ENCODE measurements at regions not wholly inside any gene's neighbourhood (a gene's known extent, or its start where the extent isn't known, plus 50 kb on each side); places are given as distances from the start of the nearest gene placed in this dataset.

GRCh38 chr3:1513662-1514061, 420.8 kb downstream of the CNTN6 start:
- no peak for TF ChIP-seq TCF4 (CRISPR knock-in tag; IDR thresholded peaks at IDR 0.05; ENCODE audit: borderline replicate concordance)
- TF ChIP-seq RARB (CRISPR knock-in tag; IDR thresholded peaks at IDR 0.05), result no peak
- TF ChIP-seq ISL1 (CRISPR knock-in tag; IDR thresholded peaks at IDR 0.05), result no peak
- TF ChIP-seq PPARA (CRISPR knock-in tag; IDR thresholded peaks at IDR 0.05; ENCODE audit: borderline replicate concordance), result no peak
- TF ChIP-seq, protein P1, sequence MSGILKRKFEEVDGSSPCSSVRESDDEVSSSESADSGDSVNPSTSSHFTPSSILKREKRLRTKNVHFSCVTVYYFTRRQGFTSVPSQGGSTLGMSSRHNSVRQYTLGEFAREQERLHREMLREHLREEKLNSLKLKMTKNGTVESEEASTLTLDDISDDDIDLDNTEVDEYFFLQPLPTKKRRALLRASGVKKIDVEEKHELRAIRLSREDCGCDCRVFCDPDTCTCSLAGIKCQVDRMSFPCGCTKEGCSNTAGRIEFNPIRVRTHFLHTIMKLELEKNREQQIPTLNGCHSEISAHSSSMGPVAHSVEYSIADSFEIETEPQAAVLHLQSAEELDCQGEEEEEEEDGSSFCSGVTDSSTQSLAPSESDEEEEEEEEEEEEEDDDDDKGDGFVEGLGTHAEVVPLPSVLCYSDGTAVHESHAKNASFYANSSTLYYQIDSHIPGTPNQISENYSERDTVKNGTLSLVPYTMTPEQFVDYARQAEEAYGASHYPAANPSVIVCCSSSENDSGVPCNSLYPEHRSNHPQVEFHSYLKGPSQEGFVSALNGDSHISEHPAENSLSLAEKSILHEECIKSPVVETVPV (CRISPR knock-in tag; IDR thresholded peaks at IDR 0.05), result no peak
- no peak for TF ChIP-seq OSR1 (CRISPR knock-in tag; IDR thresholded peaks at IDR 0.05)
- no peak for TF ChIP-seq ZNF8 (CRISPR knock-in tag; IDR thresholded peaks at IDR 0.05)
- no peak for TF ChIP-seq CSDC2 (CRISPR knock-in tag; IDR thresholded peaks at IDR 0.05)
- no peak for TF ChIP-seq ESRRG (CRISPR knock-in tag; IDR thresholded peaks at IDR 0.05)
- no peak for TF ChIP-seq ZNF565 (CRISPR knock-in tag; conservative IDR thresholded peaks at IDR 0.05; ENCODE audit: low read depth)
- TF ChIP-seq ZNF70 (CRISPR knock-in tag; IDR thresholded peaks at IDR 0.05), result no peak
- no peak for TF ChIP-seq TSHZ2 (CRISPR knock-in tag; IDR thresholded peaks at IDR 0.05)

GRCh38 chr3:1515882-1516281, 423.1 kb downstream of the CNTN6 start:
- TF ChIP-seq RARB (CRISPR knock-in tag; IDR thresholded peaks at IDR 0.05) (no peak), ZFP3 (CRISPR knock-in tag; IDR thresholded peaks at IDR 0.05) (0 out of 2 replicates have a peak, but pooled peaks have one; percentile 27), OSR1 (CRISPR knock-in tag; IDR thresholded peaks at IDR 0.05) (no peak), ARNTL (CRISPR knock-in tag; IDR thresholded peaks at IDR 0.05; ENCODE audit: borderline replicate concordance, low read depth) (no peak), POU6F1 (CRISPR knock-in tag; IDR thresholded peaks at IDR 0.05; ENCODE audit: borderline replicate concordance, low read depth) (no peak), ZC3H10 (CRISPR knock-in tag; IDR thresholded peaks at IDR 0.05) (no peak), GLIS3 (CRISPR knock-in tag; IDR thresholded peaks at IDR 0.05) (0 out of 2 replicates have a peak, but pooled peaks have one; percentile 40), PATZ1 (CRISPR knock-in tag; IDR thresholded peaks at IDR 0.05; ENCODE audit: borderline replicate concordance) (no peak), SNAI2 (CRISPR knock-in tag; IDR thresholded peaks at IDR 0.05) (no peak), TCF4 (CRISPR knock-in tag; IDR thresholded peaks at IDR 0.05; ENCODE audit: borderline replicate concordance) (peak; percentile 40; the same call in 1 of the 2 replicates), ZNF70 (CRISPR knock-in tag; IDR thresholded peaks at IDR 0.05) (no peak), CSDC2 (CRISPR knock-in tag; IDR thresholded peaks at IDR 0.05) (no peak), TSHZ2 (CRISPR knock-in tag; IDR thresholded peaks at IDR 0.05) (peak; percentile 99), ZFP30 (CRISPR knock-in tag; IDR thresholded peaks at IDR 0.05) (no peak), TOX (CRISPR knock-in tag; IDR thresholded peaks at IDR 0.05; ENCODE audit: borderline replicate concordance) (no peak), ISL1 (CRISPR knock-in tag; IDR thresholded peaks at IDR 0.05) (peak; percentile 86), PPARA (CRISPR knock-in tag; IDR thresholded peaks at IDR 0.05; ENCODE audit: borderline replicate concordance) (no peak), ESRRG (CRISPR knock-in tag; IDR thresholded peaks at IDR 0.05) (no peak), CREB5 (CRISPR knock-in tag; IDR thresholded peaks at IDR 0.05; ENCODE audit: low read depth) (no peak), ZNF565 (CRISPR knock-in tag; conservative IDR thresholded peaks at IDR 0.05; ENCODE audit: low read depth) (no peak), BACH2 (CRISPR knock-in tag; IDR thresholded peaks at IDR 0.05; ENCODE audit: borderline replicate concordance) (no peak), ZNF8 (CRISPR knock-in tag; IDR thresholded peaks at IDR 0.05) (no peak)
- TF ChIP-seq, protein P1 (CRISPR knock-in tag; IDR thresholded peaks at IDR 0.05), result no peak
- ATAC-seq, result peak; percentile 60; the same call in 1 of the 3 replicates

More at GRCh38 chr3:1513662-1514061, 420.8 kb downstream of the CNTN6 start:
- no peak for ATAC-seq

Data from SK-N-SH treated with all-trans-retinoic acid at 6 μM for 48 hours (cell line).